DMS53 treated with DMSO at 0.1 percent for 48 hours (cell line): ENCODE measurements at regions not wholly inside any gene's neighbourhood (a gene's known extent, or its start where the extent isn't known, plus 50 kb on each side); places are given as distances from the start of the nearest gene placed in this dataset.

Experiments used
- DNase-seq: peaks from one replicate; lab custom pipeline; 2025; ENCODE audit not compliant: unreplicated experiment; lab: John Stamatoyannopoulos, UW

DNA sequence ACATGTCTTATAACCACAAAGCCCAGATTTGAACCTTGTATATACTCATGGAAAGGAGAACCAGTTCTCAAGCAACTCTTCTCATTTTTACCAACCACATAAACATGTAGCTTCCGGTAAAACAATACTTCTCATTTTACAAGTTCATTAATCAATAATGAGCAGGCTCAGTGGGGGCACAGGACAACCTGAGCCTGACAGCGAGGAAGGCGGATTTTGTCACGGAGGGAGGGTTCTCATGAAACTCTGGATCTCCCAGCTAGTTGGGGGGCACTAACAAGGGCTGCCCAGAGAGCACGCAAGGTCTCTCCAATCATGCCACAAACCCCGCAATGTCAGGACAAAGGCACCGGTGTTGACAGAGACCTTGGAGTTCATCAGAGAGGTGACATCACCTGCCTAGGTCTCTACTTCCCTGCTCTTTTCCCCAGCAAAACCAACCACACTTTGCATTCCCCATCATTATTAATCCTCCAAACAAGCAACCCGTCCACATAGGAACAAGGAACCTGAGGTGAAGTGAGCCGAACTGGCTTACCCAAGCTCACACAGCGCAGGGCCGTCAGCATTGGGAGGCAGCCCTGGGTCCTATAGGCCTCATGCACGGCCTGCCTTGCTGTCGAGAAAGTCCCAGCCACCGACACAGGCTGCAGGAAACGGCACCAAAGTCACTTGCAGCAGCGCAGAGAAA lies 192.1 kb upstream of the KLF14 start:
- no peak for DNase-seq

DNA sequence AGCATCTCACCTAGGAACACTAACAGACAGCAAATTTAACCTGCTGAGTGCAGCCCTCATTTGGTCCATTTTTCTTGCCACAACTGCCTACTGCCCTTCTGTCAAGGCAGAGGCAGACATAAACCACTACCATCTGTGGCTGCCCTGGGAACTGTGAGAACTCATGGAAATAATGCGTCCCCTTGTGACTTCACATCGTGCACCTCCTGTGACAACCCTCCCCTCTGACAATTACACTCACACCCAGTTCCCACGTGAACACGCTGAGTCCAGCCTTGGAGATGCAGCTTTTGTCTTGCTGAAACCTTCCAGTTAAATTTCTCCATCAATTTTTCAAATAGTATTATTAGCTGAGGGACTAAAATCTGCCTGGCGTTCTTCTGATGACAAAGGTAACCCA lies 193.1 kb upstream of the KLF14 start:
- no peak for DNase-seq

- DNase-seq, result no peak
Measured at GRCh38 chr7:130927564-130927963, 193.6 kb upstream of the KLF14 start.

DNA sequence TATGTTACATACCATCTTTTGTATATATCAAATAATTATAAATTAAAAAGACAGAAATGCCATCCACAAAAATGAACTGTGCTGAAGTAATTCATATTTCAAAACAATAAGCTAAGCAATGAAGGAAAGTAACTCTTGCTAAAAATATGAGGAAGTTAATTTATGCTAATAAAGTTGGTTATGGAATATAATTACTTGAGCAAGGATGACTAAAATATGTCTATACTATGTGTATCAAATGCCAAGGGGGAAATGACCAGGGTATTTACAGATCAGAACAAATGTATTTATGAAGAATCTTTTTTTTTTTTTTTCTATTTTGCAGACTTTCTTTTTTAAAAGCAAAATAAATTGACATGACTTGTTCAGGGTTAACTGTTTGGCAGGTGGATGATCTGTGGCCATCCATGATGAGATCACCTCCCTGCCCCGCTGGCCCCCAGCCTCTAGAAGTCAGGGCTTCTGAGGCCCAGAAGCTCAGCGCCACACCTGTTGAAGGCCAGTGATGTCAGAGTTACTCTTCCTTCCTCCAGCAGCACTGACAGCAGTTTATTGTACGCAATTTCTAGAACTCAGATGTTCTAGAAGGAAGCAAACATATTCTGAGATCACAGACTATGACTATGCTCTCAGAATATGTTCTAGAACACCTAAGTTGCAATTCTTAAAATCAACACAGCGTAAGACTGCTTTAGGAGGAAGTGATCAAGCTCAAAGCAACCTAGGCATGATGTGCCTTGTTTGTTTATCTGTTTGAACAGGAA lies 196.1 kb upstream of the KLF14 start:
- DNase-seq, result peak; percentile 56

DNA sequence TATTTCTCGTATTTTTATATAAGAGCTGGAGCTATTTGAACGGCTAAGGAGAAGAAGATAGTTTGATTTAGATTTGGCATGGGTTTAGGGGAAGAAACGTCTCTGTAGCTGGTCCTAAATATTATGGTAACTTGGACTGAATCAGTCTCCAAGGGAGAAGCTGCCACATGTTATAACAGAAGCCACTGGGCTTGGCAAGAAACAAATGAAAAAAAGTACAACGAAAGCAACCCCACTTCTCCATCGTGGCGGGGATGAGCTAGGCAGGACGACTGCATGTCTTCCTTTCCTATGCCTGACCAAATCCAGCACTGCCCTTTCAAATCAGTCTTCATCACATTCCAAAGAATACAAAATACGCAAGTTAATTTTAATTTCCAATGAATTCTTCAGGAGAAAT lies 196.7 kb upstream of the KLF14 start:
- DNase-seq, result no peak

DNA sequence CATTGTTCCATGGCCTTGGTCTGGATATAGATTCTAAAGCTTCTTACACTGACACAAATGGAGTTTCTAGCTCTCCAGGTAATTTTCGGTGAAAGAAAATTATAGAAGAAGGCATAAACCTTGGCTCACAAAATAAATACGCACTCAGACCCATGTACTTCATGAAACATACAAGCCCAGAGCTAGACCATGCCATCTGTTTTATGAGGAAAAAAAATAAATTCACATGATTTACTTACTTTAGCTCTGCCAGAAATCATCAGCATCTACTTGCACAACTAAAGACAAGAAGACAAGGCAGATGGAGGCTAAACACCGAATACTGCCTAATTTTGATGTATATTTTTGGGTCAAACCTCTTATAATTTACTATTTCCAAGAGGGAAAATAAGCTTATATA lies 197.4 kb upstream of the KLF14 start:
- DNase-seq, result no peak

DNA sequence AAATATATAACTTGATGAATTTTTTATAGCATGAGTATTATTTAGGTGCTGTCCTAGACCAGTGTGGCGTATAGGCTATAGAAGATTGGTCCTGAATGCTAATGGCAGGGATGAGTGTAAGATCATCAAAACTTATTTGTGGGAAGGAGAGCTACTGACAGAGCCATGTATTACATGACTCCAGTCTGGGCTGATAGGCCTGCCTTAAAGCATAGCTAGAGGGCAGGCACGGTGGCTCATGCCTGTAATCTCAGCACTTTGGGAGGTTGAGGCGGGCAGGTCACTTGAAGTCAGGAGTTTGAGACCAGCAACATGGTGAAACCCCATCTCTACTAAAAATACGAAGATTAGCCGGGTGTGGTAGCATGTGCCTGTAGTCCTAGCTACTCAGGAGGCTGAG lies 198.1 kb upstream of the KLF14 start:
- DNase-seq, result no peak

DNA sequence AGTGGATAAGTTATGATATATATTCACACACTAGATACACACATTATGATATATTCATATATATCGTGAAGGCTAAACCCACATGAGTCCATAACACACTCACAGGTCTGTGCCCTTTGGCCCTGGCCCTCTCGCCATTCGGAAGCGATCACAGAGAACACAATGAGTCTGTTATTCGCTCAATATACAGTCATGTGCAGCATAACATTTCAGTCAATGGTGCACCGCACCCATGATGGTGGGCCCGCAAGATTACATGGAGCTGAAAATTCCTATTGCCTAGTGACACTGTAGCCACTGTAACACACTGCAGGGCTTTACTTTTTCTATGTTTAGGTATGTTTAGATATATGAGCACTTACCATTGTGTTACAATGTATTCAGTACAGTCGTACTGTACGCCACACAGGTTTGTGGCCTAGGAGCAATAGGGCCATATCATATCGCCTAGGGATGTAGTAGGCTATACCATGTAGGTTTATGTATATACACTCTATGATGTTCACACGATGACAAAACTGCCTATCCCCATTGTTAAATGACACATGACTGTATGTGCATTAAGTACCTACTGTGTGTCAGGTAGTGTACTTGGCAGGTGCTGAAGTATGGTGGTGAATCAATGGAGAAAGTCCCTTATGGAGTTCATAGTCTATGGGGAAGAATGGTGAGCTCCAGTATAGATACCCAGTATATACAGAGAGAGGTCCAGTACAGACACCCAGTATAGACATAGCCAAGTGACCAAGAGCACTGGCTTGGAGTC lies 198.8 kb upstream of the KLF14 start:
- DNase-seq, result no peak

DNA sequence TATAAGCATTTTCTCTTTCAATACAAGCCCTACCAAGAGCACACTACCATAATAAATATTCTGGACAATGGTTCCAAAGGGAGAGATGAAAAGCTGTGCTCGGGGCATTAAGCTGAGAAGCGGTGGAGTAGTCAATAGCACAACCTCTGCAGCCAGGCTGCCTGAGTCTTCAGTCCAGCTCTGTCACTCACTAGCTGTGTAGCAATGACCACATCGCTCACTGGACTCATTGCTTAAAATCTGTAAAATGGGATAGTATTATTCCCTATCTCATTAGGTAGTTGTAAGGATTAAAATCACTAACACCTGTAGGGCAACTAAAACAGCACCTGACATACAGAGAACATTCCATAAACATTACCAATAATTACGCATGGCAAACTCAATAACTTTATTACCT lies 199.9 kb upstream of the KLF14 start:
- no peak for DNase-seq

GRCh38 chr7:130935564-130936157 lies 201.7 kb upstream of the KLF14 start:
- no peak for DNase-seq

DNA sequence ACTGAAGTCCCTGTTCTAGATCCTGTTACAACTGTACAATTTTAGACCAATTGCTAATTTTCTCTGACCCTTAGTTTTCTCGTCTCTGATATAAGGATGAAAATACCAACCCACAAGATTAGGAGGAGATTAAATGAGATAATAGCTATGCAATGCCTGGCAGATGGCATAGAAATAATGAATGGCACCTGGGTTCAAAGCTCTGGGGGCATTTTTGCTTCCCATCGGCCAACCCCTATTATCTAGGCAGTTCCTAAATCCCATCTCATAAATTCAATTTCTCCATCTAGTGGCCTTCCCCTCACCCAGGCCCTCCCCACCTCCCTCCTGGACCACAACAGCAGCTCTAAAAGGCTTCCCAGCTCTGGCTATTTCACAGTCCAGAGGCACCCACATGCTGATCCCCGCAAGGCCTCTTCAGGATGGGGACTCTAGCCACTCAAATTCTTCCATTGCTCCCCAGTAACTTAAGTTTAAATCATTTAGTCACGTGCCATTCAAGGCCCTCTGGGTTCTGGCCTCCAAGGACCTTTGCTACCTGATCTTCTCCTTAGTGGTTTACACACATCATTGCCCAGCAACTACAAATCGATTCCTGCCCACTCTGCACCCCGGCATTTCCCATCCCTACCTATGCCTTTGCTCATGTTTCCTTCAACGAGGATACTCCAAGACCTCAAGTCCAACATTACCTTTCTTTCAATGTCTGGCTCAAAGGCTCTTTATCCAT lies 202.4 kb upstream of the KLF14 start:
- DNase-seq, result no peak

DNA sequence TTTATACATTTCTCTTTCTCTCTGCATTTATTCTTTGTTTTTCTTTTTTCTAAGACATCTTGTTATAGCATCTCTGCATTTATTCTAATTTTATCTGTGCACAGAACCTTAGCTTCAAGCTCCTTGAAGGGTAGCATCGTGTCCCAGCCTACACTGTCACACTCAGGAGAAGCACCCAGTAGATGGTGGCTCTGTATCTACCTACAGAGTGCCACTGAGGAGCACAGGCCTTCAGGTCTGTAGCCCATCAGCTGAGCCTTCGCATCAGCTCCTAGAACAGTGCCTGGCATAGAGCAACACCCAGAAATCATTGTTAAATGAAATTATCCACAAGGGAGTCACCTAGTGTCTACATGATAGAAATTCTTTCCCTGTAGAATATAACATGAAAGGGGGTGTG lies 203.0 kb upstream of the KLF14 start:
- no peak for DNase-seq

DNA sequence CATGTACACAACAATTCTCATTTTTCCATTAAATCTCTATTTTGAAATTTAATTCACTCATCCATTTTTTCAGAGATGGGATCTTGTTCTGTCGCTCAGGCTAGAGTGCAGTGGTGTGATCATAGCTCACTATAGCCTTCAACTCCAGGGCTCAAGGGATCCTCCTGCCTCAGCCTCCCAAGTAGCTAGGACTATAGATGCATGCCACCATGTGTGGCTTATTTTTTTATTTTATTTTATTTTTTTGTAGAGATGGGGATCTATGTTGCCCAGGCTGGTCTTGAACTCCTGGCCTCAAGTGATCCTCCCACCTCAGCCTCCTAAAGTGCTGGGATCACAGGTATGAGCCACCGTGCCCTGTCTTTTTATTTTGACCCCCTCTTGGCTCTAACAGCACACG lies 203.8 kb upstream of the KLF14 start:
- DNase-seq, result no peak

DNA sequence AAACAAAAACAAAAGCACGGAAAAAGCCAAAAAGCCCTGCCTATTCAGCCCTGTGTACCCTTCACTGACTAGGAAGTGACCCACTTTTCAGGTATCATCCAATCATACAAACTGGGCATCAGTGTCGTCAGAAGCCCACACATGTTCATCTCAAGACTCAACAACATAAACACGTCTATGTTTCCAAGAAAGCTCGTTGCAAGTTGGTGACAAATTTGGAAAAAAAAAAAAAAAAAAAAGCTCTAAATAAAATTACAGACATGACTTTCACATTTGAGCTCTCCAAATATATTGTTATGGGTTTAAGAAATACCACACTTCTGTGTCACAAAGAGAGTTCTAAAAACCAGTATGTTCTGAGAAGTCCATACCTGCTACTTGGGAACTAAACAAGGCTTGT lies 204.7 kb upstream of the KLF14 start:
- DNase-seq, result no peak

DNA sequence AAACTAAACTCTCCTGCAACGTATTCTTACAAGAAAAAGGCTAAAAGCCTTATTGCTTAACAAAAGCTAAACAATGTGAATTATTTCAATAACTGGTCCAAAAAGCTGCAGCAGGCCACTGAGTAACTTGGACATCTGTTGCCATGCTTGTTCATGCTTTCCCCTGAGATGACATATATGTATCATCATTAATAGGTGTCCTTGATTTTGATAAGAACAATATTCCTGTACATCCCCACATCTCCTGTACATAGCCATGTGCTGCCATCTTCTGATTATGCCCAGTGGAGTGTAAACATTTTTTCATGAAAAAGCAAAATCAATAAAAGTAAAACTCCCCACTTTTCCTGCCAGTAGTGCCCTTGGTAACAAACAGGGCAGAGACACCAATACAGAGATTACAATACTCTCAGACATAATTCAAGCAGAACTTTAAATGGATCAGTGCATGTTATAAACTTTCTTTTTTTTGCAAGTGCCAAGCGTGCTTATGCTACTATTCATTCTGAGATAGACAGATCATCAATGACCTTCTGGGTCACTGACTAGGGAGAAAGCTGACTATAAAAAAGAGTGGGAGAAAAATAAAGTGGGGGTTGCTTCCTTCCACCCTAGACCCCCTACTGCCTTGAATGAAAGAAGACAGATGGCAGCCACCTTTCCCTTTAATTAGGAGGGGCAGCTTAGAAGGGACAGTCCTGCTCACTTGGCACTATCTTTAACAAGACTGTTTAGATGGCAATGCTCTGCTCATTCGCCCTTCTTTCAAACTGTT lies 205.5 kb upstream of the KLF14 start:
- no peak for DNase-seq

- no peak for DNase-seq
Measured at GRCh38 chr7:130940326-130940725, 206.3 kb upstream of the KLF14 start.

GRCh38 chr7:130940907-130941306 lies 206.9 kb upstream of the KLF14 start:
- no peak for DNase-seq

DNA sequence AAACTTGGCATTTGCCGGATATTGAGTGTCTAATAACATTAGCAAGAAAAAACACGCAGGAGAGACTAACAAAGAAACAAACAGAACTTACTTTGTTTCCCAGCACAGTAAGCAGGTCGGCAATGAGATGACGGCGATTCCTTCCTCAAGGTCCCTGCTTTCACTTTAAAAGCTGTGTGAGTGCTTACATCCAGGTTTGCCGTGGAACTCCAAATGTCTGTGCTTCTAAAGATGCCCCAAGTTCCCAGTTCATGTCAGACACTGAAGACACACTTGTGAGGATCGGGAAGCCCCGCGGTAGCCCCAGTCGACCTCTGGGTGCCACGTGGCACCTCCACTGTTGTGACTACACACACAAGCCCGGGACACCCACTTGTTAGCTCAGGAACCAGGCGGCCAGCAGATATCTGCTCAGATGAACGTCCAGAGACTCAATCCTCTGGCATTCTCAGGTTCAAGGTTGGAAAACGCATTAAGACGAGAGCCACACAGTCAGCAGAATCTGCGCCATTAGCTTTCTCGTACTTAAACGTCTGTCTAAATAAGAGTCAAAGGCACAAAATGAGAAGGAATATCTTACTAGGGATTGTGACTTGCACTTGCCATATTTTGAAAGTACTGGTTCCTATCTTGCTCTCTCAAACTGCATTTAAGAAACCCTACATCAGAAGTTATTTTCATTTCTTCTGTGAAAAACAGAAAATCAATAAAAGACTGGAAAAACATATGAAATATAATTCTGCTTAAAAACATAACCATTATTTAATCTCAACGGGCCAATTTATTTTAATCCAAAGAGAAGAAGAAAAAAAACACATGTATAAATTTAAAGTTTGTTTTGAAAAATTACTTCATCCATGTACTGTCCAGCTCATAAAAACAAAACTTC lies 207.6 kb upstream of the KLF14 start:
- peak; percentile 80 for DNase-seq
